ENCODE measurements at regions not wholly inside any gene's neighbourhood (a gene's known extent, or its start where the extent isn't known, plus 50 kb on each side); places are given as distances from the start of the nearest gene placed in this dataset.

GRCh38 chr1:36534711-36535412, 52.1 kb upstream of the CSF3R start:
- no peak overlapping the region for H3K4me3 ChIP-seq (ENCODE audit: low read length in 2 of 2)
- peaks cover 0 to 7% of the 10 kb centered on the region in 2 donors for H3K27me3 ChIP-seq (ENCODE audit: control insufficient read depth in 2 of 2, insufficient read depth in 1 of 2, low read length in 1 of 2)
- 84% methylated on average over 12 of the region's 12 CpGs for whole genome bisulfite sequencing
- H3K9me3 ChIP-seq (ENCODE audit: control insufficient read depth in 2 of 2, insufficient read depth in 1 of 2, low read length in 1 of 2), result no peaks in the 10 kb centered on the region
- no peak for DNase-seq (ENCODE audit: low read depth in 6 of 9, low spot score in 9 of 9)
- H3K4me1 ChIP-seq (ENCODE audit: control insufficient read depth in 2 of 2, insufficient read depth in 2 of 2, low read length in 2 of 2), result no peaks in the 10 kb centered on the region
- H3K36me3 ChIP-seq (ENCODE audit: control insufficient read depth in 2 of 2, insufficient read depth in 2 of 2, low read length in 1 of 2), result no peaks in the 10 kb centered on the region
- no peak overlapping the region for H3K27ac ChIP-seq (ENCODE audit: low read depth in 1 of 2, low read length in 1 of 2)

GRCh38 chr1:36533897-36534296, 51.2 kb upstream of the CSF3R start:
- no peaks in the 10 kb centered on the region for H3K36me3 ChIP-seq (ENCODE audit: control insufficient read depth in 2 of 2, insufficient read depth in 2 of 2, low read length in 1 of 2)
- 85% methylated on average over 4 of the region's 4 CpGs for WGBS
- DNase-seq (ENCODE audit: low read depth in 6 of 9, low spot score in 9 of 9), result no peak
- H3K27ac ChIP-seq (ENCODE audit: low read depth in 1 of 2, low read length in 1 of 2), result no peak overlapping the region
- no peaks in the 10 kb centered on the region for H3K4me1 ChIP-seq (ENCODE audit: control insufficient read depth in 2 of 2, insufficient read depth in 2 of 2, low read length in 2 of 2)
- H3K4me3 ChIP-seq (ENCODE audit: low read length in 2 of 2), result no peak overlapping the region
- no peaks in the 10 kb centered on the region for H3K9me3 ChIP-seq (ENCODE audit: control insufficient read depth in 2 of 2, insufficient read depth in 1 of 2, low read length in 1 of 2)
- peaks cover 0 to 7% of the 10 kb centered on the region in 2 donors for H3K27me3 ChIP-seq (ENCODE audit: control insufficient read depth in 2 of 2, insufficient read depth in 1 of 2, low read length in 1 of 2)

GRCh38 chr1:36532810-36533401, 50.2 kb upstream of the CSF3R start:
- Histone ChIP-seq H3K9me3 (ENCODE audit: control insufficient read depth in 2 of 2, insufficient read depth in 1 of 2, low read length in 1 of 2) (no peaks in the 10 kb centered on the region), H3K27me3 (ENCODE audit: control insufficient read depth in 2 of 2, insufficient read depth in 1 of 2, low read length in 1 of 2) (peaks cover 0 to 6% of the 10 kb centered on the region in 2 donors), H3K27ac (ENCODE audit: low read depth in 1 of 2, low read length in 1 of 2) (no peak overlapping the region), H3K36me3 (ENCODE audit: control insufficient read depth in 2 of 2, insufficient read depth in 2 of 2, low read length in 1 of 2) (no peaks in the 10 kb centered on the region), H3K4me1 (ENCODE audit: control insufficient read depth in 2 of 2, insufficient read depth in 2 of 2, low read length in 2 of 2) (no peaks in the 10 kb centered on the region), H3K4me3 (ENCODE audit: low read length in 2 of 2) (no peak overlapping the region)
- DNase-seq (ENCODE audit: low read depth in 6 of 9, low spot score in 9 of 9), result no peak
- WGBS, result 92% methylated on average over 3 of the region's 3 CpGs

Data from thymus (tissue), 11 donors.